ENCODE measurements at regions not wholly inside any gene's neighbourhood (a gene's known extent, or its start where the extent isn't known, plus 50 kb on each side); places are given as distances from the start of the nearest gene placed in this dataset.

- H3K27me3 Mint-ChIP-seq (ENCODE audit: low read depth, poor library complexity) = no peaks in the 10 kb centered on the region
- H3K4me3 Mint-ChIP-seq = no peak overlapping the region
- H3K27ac Mint-ChIP-seq = no peak overlapping the region
- peaks cover 4% of the 10 kb centered on the region for H3K36me3 Mint-ChIP-seq (ENCODE audit: low read depth)
- peaks cover 5% of the 10 kb centered on the region for H3K9me3 Mint-ChIP-seq
- no peak for TF ChIP-seq CTCF (IDR thresholded peaks at IDR 0.05)
- peaks cover 55% of the 10 kb centered on the region for H3K4me1 Mint-ChIP-seq
- DNase-seq = no peak
Observed at GRCh38 chr2:217014328-217015105, 154.7 kb upstream of the TNP1 start.

- Mint-ChIP-seq H3K27ac (no peak overlapping the region), H3K4me3 (no peak overlapping the region), H3K4me1 (peaks cover 55% of the 10 kb centered on the region), H3K27me3 (ENCODE audit: low read depth, poor library complexity) (no peaks in the 10 kb centered on the region), H3K9me3 (peaks cover under 1% of the 10 kb centered on the region), H3K36me3 (ENCODE audit: low read depth) (peaks cover under 1% of the 10 kb centered on the region)
- DNase-seq = no peak
- TF ChIP-seq CTCF (IDR thresholded peaks at IDR 0.05) = no peak
Observed at GRCh38 chr2:217013926-217014325, 154.1 kb upstream of the TNP1 start.

- Mint-ChIP-seq H3K27ac (no peak overlapping the region), H3K36me3 (ENCODE audit: low read depth) (no peaks in the 10 kb centered on the region), H3K4me1 (peaks cover 35% of the 10 kb centered on the region), H3K9me3 (no peaks in the 10 kb centered on the region), H3K4me3 (no peak overlapping the region), H3K27me3 (ENCODE audit: low read depth, poor library complexity) (peaks cover 1% of the 10 kb centered on the region)
- DNase-seq = no peak
- TF ChIP-seq CTCF (IDR thresholded peaks at IDR 0.05) = no peak
Observed at GRCh38 chr2:217011576-217011975, 151.7 kb upstream of the TNP1 start.

- H3K27ac Mint-ChIP-seq = no peak overlapping the region
- no peaks in the 10 kb centered on the region for H3K36me3 Mint-ChIP-seq (ENCODE audit: low read depth)
- TF ChIP-seq CTCF (IDR thresholded peaks at IDR 0.05) = no peak
- DNase-seq = no peak
- H3K9me3 Mint-ChIP-seq = no peaks in the 10 kb centered on the region
- H3K4me3 Mint-ChIP-seq = no peak overlapping the region
- H3K27me3 Mint-ChIP-seq (ENCODE audit: low read depth, poor library complexity) = peaks cover 3% of the 10 kb centered on the region
- H3K4me1 Mint-ChIP-seq = peaks cover 21% of the 10 kb centered on the region
Observed at GRCh38 chr2:217010173-217010572, 150.3 kb upstream of the TNP1 start.

- H3K9me3 Mint-ChIP-seq = peaks cover 5% of the 10 kb centered on the region
- no peak for DNase-seq
- no peak overlapping the region for H3K27ac Mint-ChIP-seq
- no peak overlapping the region for H3K4me3 Mint-ChIP-seq
- H3K27me3 Mint-ChIP-seq (ENCODE audit: low read depth, poor library complexity) = peaks cover 3% of the 10 kb centered on the region
- no peak for TF ChIP-seq CTCF (IDR thresholded peaks at IDR 0.05)
- no peaks in the 10 kb centered on the region for H3K36me3 Mint-ChIP-seq (ENCODE audit: low read depth)
- peaks cover 8% of the 10 kb centered on the region for H3K4me1 Mint-ChIP-seq
Observed at GRCh38 chr2:217008794-217009193, 148.9 kb upstream of the TNP1 start.

GRCh38 chr2:217006217-217006616 lies 146.4 kb upstream of the TNP1 start:
- H3K27me3 Mint-ChIP-seq (ENCODE audit: low read depth, poor library complexity) = peaks cover 3% of the 10 kb centered on the region
- peak overlapping the region; percentile 6 for H3K27ac Mint-ChIP-seq
- peaks cover 8% of the 10 kb centered on the region for H3K4me1 Mint-ChIP-seq
- peaks cover 5% of the 10 kb centered on the region for H3K9me3 Mint-ChIP-seq
- H3K4me3 Mint-ChIP-seq = no peak overlapping the region
- TF ChIP-seq CTCF (IDR thresholded peaks at IDR 0.05) = no peak
- DNase-seq = no peak
- H3K36me3 Mint-ChIP-seq (ENCODE audit: low read depth) = no peaks in the 10 kb centered on the region

Measured in nephron progenitor cell (in vitro differentiated cells).